HCT116 (cell line): ENCODE measurements at regions not wholly inside any gene's neighbourhood (a gene's known extent, or its start where the extent isn't known, plus 50 kb on each side); places are given as distances from the start of the nearest gene placed in this dataset.

Experiments used
- ATAC-seq: fragments of 200-7000 bp; cut with Tn5 transposase; 2 replicates; pipeline ENCODE4 v1.9.1; 2020; ENCODE audit warnings: mild to moderate bottlenecking, moderate library complexity
- BruUV-seq: library from RNA; stranded (reverse); fragments of 400-500 nt; replicated peaks from 2 replicates; lab custom pipeline; 2021; lab: Mats Ljungman, UMichigan
- CTCF ChIA-PET: fragments of 300-600 bp; sonication (Branson Sonifier 250); formaldehyde crosslinking; loops from one replicate; lab custom pipeline; 2021; ENCODE audit warnings: antibody characterized with exemption; lab: Charles Lee
- POLR2A ChIA-PET: fragments of 300-600, 350-600 bp; sonication (Branson Sonifier 250); formaldehyde crosslinking; loops from one replicate; lab custom pipeline; 2021; ENCODE audit warnings: antibody characterized with exemption; lab: Charles Lee
- RAD21 ChIA-PET, 2 experiments: fragments of 300-600 bp; sonication (Branson Sonifier 250); formaldehyde crosslinking; loops; one replicate each; lab custom pipeline; 2023; ENCODE audit warnings: low total read pairs in 2 of 2; ENCODE audit not compliant: uncharacterized antibody in 2 of 2, unreplicated experiment in 2 of 2, low non-redundant PET in 1 of 2; lab: Charles Lee
- DNase-seq: peaks from one replicate; pipeline ENCODE4 v3.0.0-alpha.2; 2010; ENCODE audit warnings: low read depth, low spot score
- H2AFZ ChIP-seq: fragments of 200-600 bp; shearing (Covaris generic), sonication (generic); 2 replicates; pipeline ENCODE4 v1.6.1; 2017; ENCODE audit warnings: low read depth, mixed run types, mixed read lengths, antibody characterized with exemption, low read length; ENCODE audit not compliant: poor library complexity, severe bottlenecking
- H3K27ac ChIP-seq: 2 replicates; pipeline ENCODE4 v1.5.1; 2012; ENCODE audit warnings: low read depth, low read length
- H3K27me3 ChIP-seq: fragments of 200-600 bp; sonication (generic); 2 replicates; pipeline ENCODE4 v1.6.1; 2016; ENCODE audit warnings: mixed run types, low read length, mixed read lengths; ENCODE audit not compliant: insufficient read depth
- H3K36me3 ChIP-seq, 2 experiments: fragments of 200-500 bp in 1 of 2; fragments of 200-600 bp in 1 of 2; sonication (Bioruptor generic) in 1 of 2; sonication (generic) in 1 of 2; 2 replicates each; pipeline versions ENCODE4 v1.5.1 to v1.6.1; 2014 to 2016; ENCODE audit warnings: low read length in 2 of 2, inconsistent platforms in 1 of 2, mixed read lengths in 1 of 2, mixed run types in 1 of 2; ENCODE audit not compliant: insufficient read depth in 2 of 2, control insufficient read depth in 1 of 2
- H3K4me1 ChIP-seq, 2 experiments: fragments of 200-600 bp in 1 of 2; sonication (generic) in 1 of 2; 2 replicates each; pipeline versions ENCODE4 v1.5.1 to v1.6.1; 2012 to 2017; ENCODE audit warnings: low read length in 2 of 2, inconsistent platforms in 1 of 2, mild to moderate bottlenecking in 1 of 2, mixed read lengths in 1 of 2, mixed run types in 1 of 2, moderate library complexity in 1 of 2; ENCODE audit not compliant: insufficient read depth in 2 of 2, control insufficient read depth in 1 of 2
- H3K4me2 ChIP-seq: fragments of 200-600 bp; sonication (generic); 2 replicates; pipeline ENCODE4 v1.6.1; 2017; ENCODE audit warnings: mixed run types, low read length, mixed read lengths
- H3K4me3 ChIP-seq, 2 experiments: fragments of 200-600 bp in 1 of 2; sonication (generic) in 1 of 2; replicated peaks in 1 of 2; 2 replicates each; pipeline ENCODE4 v1.5.1; 2011 to 2016; ENCODE audit warnings: low read length in 2 of 2, control low read depth in 1 of 2, low read depth in 1 of 2, mild to moderate bottlenecking in 1 of 2, mixed read lengths in 1 of 2, mixed run types in 1 of 2
- H3K79me2 ChIP-seq: fragments of 200-600 bp; sonication (generic); 2 replicates; pipeline ENCODE4 v1.6.1; 2017; ENCODE audit warnings: mild to moderate bottlenecking, mixed run types, low read length, moderate library complexity, mixed read lengths; ENCODE audit not compliant: insufficient read depth
- H3K9ac ChIP-seq: fragments of 200-600 bp; sonication (generic); 2 replicates; pipeline ENCODE4 v1.6.1; 2016; ENCODE audit warnings: low read length, mixed read lengths
- H3K9me2 ChIP-seq: fragments of 200-600 bp; sonication (generic), shearing (Covaris generic); 2 replicates; pipeline ENCODE4 v1.6.1; 2017; ENCODE audit warnings: mixed run types, mild to moderate bottlenecking, moderate library complexity; ENCODE audit not compliant: insufficient read depth
- H3K9me3 ChIP-seq, 2 experiments: fragments of 200-500 bp in 1 of 2; fragments of 200-600 bp in 1 of 2; sonication (Bioruptor generic) in 1 of 2; sonication (generic) in 1 of 2; 2 replicates each; pipeline ENCODE4 v1.6.1; 2014 to 2017; ENCODE audit warnings: low read length in 2 of 2, mixed read lengths in 2 of 2, inconsistent platforms in 1 of 2, low read depth in 1 of 2, mild to moderate bottlenecking in 1 of 2, mixed run types in 1 of 2, moderate library complexity in 1 of 2; ENCODE audit not compliant: control insufficient read depth in 1 of 2, insufficient read depth in 1 of 2
- H4K20me1 ChIP-seq: fragments of 200-600 bp; sonication (generic), shearing (Covaris generic); 2 replicates; pipeline ENCODE4 v1.6.1; 2017; ENCODE audit warnings: mixed run types, mild to moderate bottlenecking, moderate library complexity; ENCODE audit not compliant: insufficient read depth
- ATF3 ChIP-seq: IDR thresholded peaks from 2 replicates; pipeline ENCODE4 v1.6.1; 2012
- CBX3 ChIP-seq: IDR thresholded peaks from 2 replicates; pipeline ENCODE4 v1.6.1; 2012; ENCODE audit warnings: low read depth
- CEBPB ChIP-seq: IDR thresholded peaks from 2 replicates; pipeline ENCODE4 v1.6.1; 2012; ENCODE audit warnings: low read depth
- CTCF ChIP-seq, 3 experiments: fragments of 200-600 bp in 1 of 3; sonication (generic) in 1 of 3; IDR thresholded peaks in 2 of 3; conservative IDR thresholded peaks in 1 of 3; 2 replicates each; pipeline ENCODE4 v1.5.1; 2012 to 2017; ENCODE audit warnings: low read depth in 2 of 3, low read length in 2 of 3, antibody characterized with exemption in 1 of 3, borderline replicate concordance in 1 of 3, control low read depth in 1 of 3, mild to moderate bottlenecking in 1 of 3, mixed read lengths in 1 of 3, mixed run types in 1 of 3, moderate library complexity in 1 of 3; ENCODE audit not compliant: insufficient read depth in 1 of 3
- EGR1 ChIP-seq: IDR thresholded peaks from 2 replicates; pipeline ENCODE4 v1.6.1; 2012; ENCODE audit warnings: low read depth
- ELF1 ChIP-seq: IDR thresholded peaks from 2 replicates; pipeline ENCODE4 v1.6.1; 2012; ENCODE audit warnings: low read depth, borderline replicate concordance
- EZH2phosphoT487 ChIP-seq: fragments of 200-600 bp; IDR thresholded peaks from 2 replicates; pipeline ENCODE4 v1.6.1; 2018; ENCODE audit warnings: antibody characterized with exemption, borderline replicate concordance
- FOSL1 ChIP-seq: IDR thresholded peaks from 2 replicates; pipeline ENCODE4 v1.6.1; 2012; ENCODE audit warnings: low read depth
- MAX ChIP-seq: IDR thresholded peaks from 2 replicates; pipeline ENCODE4 v1.6.1; 2012
- POLR2AphosphoS5 ChIP-seq: IDR thresholded peaks from 2 replicates; pipeline ENCODE4 v1.6.1; 2011; ENCODE audit warnings: mild to moderate bottlenecking, low read depth, low read length, moderate library complexity
- RAD21 ChIP-seq: IDR thresholded peaks from 2 replicates; pipeline ENCODE4 v1.6.1; 2012; ENCODE audit warnings: low read depth, mild to moderate bottlenecking
- REST ChIP-seq: IDR thresholded peaks from 2 replicates; pipeline ENCODE4 v1.6.1; 2012; ENCODE audit warnings: low read depth
- SP1 ChIP-seq: IDR thresholded peaks from 2 replicates; pipeline ENCODE4 v1.6.1; 2012; ENCODE audit warnings: low read depth
- YY1 ChIP-seq: IDR thresholded peaks from 2 replicates; pipeline ENCODE4 v1.6.1; 2011; ENCODE audit warnings: low read length, low read depth, moderate library complexity, mild to moderate bottlenecking; ENCODE audit not compliant: insufficient replicate concordance; ENCODE audit errors: extremely low read depth
- ZBTB33 ChIP-seq: IDR thresholded peaks from 2 replicates; pipeline ENCODE4 v1.6.1; 2011; ENCODE audit warnings: mild to moderate bottlenecking, low read length, moderate library complexity; ENCODE audit not compliant: insufficient replicate concordance; ENCODE audit errors: extremely low read depth
- intact Hi-C: fragments of 100-400 bp; cut with micrococcal nuclease; formaldehyde crosslinking; loops from 2 replicates; pipeline ENCODE4 v1.10.0; 2022

GRCh38 chr20:60266177-60266823 lies 308.1 kb downstream of the CDH26 start:
- no peak overlapping the region for H3K27ac ChIP-seq
- CTCF ChIA-PET, result no interaction called here
- no peaks in the 10 kb centered on the region for H3K79me2 ChIP-seq
- H3K9me3 ChIP-seq, result peaks cover 0 to 17% of the 10 kb centered on the region in 2 experiments; a peak in 1 of 4 replicates
- ATAC-seq, result no peak
- no peaks in the 10 kb centered on the region for H3K36me3 ChIP-seq
- intact Hi-C loops, result no loop called here
- no peaks in the 10 kb centered on the region for H3K4me1 ChIP-seq
- no TSS peak for BruUV-seq
- H3K9ac ChIP-seq, result no peak overlapping the region
- H3K4me2 ChIP-seq, result no peak overlapping the region
- TF ChIP-seq YY1, result no peak
- TF ChIP-seq MAX, result no peak
- no peak for TF ChIP-seq CEBPB
- TF ChIP-seq REST, result no peak
- TF ChIP-seq ZBTB33, result no peak
- no peak for TF ChIP-seq RAD21
- no peak for TF ChIP-seq FOSL1
- TF ChIP-seq POLR2AphosphoS5, result no peak
- no peak for TF ChIP-seq EZH2phosphoT487
- no peak for TF ChIP-seq CBX3
- no peak for TF ChIP-seq CTCF (IDR thresholded peaks at IDR 0.05 in 2 of 3, conservative IDR thresholded peaks at IDR 0.05 in 1 of 3; ENCODE audit: borderline replicate concordance in 1 of 3, insufficient read depth in 1 of 3, low read depth in 2 of 3, low read length in 2 of 3)
- no peak for TF ChIP-seq ATF3
- no peak for TF ChIP-seq ELF1
- TF ChIP-seq SP1, result no peak
- TF ChIP-seq EGR1, result no peak
- no peak for DNase-seq
- no peaks in the 10 kb centered on the region for H3K27me3 ChIP-seq
- no peak overlapping the region for H3K4me3 ChIP-seq
- RAD21 ChIA-PET, result no interaction called here
- POLR2A ChIA-PET, result no interaction called here
- H2AFZ ChIP-seq, result no peak overlapping the region
- no peaks in the 10 kb centered on the region for H3K9me2 ChIP-seq
- no peaks in the 10 kb centered on the region for H4K20me1 ChIP-seq
